GOT3 (cell line): ENCODE measurements at regions not wholly inside any gene's neighbourhood (a gene's known extent, or its start where the extent isn't known, plus 50 kb on each side); places are given as distances from the start of the nearest gene placed in this dataset.
"Not testable (repeated sequence)": the region's sequence is repeated elsewhere in the genome, so short reads cannot be mapped to it uniquely, and the experiment has no call there.

Source experiments
- DNase-seq: peaks from one replicate; lab custom pipeline; 2025; ENCODE audit warnings: mixed read lengths; lab: John Stamatoyannopoulos, UW

- DNase-seq, result no peak
These were observed 470.3 kb upstream of the WWC1 start for GRCh38 chr5:167821151-167821550.

DNA sequence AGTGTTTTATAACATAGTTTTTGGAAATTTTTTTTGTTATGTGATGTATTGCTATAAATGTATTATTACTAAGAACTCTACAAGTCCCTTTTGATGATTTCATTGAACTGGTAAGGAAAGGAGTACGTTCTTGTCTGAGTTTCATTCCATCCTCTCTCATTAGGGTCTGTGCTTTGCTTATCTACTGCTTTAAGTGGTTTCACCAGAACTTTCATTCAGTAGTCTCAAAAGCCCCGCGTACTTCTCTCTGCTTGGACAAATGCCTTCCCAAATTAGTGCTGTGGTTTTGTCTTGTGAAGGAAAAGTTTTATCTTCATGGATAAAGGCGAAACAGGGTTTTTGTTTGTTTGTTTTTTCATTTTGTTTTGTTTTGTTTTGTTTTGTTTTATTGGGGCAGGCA, 469.8 kb upstream of the WWC1 start:
- no peak for DNase-seq

DNA sequence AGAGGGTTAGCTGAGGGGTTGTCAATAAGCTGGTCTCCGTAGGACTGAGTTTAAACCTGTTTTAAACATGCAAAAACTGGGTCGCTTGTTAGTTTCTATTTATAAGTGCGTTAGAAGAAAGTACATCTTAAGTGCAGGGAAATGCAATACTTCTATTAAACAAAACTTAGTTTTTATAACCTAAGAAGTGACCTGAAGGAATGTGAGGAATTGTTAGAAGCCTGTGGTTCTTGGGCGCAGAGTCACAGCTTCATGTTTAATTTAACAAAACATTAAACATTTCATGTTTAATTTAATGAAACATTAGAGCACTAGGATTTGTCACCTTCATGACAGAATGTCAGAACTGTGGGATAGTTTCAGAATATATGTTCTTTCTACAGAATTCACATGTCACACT, 469.2 kb upstream of the WWC1 start:
- no peak for DNase-seq

DNA sequence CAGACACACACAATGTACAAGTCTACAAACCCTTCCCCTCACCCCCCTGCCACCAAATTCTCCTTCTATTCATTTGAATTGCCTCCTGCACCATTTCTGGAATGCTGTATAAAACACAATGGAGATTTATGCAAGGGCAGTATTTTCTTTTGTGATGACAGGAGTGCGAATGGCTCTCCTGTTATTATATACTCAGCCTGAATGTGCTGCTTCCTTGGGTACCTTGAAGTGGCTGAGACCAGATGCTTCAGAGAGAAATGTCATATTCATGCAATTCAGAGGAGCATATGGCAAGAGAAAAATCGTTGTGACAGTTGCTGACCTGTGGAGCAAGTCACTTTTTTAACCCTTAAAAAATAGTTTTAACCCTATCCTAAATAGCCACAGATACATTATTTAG, 468.0 kb upstream of the WWC1 start:
- DNase-seq, result no peak

DNA sequence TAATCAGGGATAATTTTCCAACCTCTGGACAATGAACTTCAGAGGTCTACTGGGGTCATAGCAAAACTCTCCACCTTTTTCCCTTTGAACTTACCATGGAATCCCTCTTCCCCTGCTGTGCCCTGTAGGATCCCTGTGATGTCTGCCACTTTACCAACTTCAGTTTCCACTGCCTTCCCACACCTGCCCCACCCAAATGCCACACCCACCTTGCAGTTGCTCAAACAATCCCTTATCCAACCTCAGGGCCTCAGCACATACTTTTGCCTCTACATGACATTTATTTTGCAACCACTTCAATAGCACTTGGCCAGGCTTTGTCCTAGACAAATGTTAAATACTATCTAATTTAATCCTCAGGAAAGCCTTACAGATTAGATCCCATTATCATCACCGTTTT, 463.7 kb upstream of the WWC1 start:
- DNase-seq, result no peak

GRCh38 chr5:167831754-167832504, 459.5 kb upstream of the WWC1 start:
- DNase-seq, result no peak

GRCh38 chr5:167832609-167833008, 458.8 kb upstream of the WWC1 start:
- no peak for DNase-seq

- DNase-seq, result no peak
These were observed 458.0 kb upstream of the WWC1 start for GRCh38 chr5:167833456-167833855.

DNA sequence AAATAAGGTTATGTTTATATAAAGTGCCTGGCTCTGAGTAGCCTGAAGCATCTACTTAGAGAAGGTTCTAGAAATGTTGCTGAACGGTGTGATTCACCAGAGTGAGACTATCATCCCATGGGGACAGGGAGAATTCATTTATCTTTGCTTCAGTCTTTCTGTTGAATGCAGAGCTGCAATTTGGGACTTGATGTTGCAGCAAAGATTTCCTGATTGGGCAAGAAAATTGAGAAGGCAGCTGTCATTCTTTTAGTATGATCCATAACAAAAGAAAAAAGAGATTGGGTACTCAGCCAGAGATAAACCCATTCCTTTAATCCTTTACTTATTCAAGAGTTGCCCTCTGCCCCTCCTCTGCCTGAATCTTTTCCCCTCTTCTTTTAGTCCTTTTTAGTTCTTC, 456.3 kb upstream of the WWC1 start:
- DNase-seq, result no peak

DNA sequence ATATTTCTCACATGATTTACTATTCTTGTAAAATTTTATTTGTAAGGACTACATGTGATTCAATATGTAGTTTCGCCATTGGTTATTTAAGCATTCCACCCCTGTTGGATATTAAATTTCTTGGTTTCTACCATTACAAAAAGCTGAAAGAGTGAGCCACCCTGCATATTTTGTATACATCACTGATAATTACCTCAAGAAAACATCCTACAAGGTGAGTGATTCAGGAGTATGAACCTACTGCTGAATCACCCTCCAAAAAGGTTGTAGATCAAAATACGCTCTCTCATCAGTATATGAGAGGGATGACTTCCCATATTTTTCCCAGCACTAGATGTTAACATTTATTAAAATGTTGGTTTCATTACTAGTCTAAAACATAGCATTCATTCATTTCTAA, 454.3 kb upstream of the WWC1 start:
- no peak for DNase-seq

GRCh38 chr5:167839065-167839464, 452.4 kb upstream of the WWC1 start:
- DNase-seq, result no peak

- no peak for DNase-seq
These were observed 450.8 kb upstream of the WWC1 start for GRCh38 chr5:167840527-167841130.

DNA sequence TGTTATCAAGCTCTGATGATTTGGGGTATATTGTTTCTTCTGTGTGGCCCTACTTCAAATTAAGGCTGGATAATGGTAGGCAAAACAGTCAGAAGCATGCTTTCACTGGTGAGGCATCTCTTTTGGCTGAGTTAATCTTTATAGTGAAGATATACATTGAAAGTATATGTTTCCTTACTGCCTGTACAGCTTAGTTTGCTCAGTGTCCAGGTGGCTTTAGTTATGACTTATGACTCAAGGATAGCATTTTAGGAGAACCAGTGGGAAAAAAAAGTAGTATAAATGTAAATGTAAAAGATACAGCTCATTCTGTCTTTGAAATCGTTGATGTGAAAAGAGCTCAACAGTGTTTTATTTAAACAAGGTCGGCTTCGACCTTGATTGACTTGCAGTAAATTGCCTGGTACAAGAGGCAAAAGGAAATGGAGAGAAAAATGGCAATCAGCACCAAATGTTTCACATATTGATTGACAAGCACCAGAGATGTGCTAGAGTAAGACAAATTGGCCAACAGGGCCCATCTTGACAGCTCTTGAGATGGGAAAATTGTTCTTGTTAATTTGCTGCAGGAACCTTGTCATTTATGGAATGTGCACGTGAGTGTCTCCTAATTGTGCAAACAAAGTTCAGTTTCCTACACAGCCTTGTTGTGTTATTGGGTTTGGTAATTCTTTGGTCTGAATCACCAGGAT, 447.4 kb upstream of the WWC1 start:
- no peak for DNase-seq

DNA sequence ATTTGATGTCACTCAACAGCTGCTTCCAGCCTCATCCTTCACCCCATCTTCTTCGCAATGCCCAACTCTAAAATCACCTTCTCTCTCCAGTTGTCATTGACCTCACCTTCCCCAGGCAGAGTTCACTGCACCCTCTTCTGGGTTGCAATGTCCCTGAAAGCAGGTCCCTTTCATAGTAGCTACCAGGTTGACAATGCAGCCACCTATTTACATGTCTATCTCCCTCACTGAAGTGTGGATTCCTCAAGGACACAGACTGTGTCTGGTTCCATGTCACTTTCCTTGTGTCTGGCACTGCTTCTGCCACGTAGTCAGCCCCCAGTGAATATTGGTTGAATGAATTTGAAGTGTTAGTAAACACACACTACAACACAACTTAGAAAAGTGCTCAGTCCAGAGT, 445.5 kb upstream of the WWC1 start:
- DNase-seq, result no peak

DNA sequence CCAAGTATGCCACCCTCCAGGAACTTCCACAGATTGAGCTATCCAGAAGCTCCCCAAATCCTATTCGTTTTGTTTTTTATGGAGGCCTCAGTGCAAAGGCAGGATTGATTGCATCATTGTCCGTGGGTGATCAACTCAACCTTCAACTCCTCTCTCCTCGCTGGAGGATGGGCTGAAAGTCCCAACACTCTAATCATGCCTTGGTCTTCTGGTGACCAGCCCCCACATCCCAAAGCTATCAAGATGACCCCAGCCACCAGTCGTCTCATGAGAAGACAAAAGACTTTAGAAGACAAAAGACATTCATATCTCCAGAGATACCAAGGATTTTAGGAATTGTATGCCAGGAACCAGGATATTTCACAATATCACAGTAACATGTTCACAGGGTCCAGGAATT, 441.6 kb upstream of the WWC1 start:
- no peak for DNase-seq

GRCh38 chr5:167850911-167851310, 440.5 kb upstream of the WWC1 start:
- DNase-seq, result no peak

DNA sequence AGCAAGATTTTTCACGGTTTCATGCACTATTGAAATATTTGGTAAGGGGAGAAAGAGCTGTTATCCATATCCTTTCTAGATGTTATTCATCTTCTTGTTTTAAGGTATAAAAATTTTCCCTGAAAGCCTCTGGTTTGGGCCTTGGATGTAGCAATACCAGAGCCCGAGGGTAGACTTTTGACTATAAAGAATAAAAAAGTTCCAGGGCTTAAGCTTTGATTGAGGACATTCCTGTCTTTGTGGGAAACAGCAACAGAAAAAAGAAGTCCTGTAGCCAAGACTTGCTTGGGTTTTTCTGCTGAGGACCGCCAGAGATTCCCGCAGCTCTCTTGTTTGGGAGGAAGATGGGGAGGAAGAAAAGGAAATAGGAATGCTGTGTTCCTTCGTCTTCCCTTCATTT, 440.0 kb upstream of the WWC1 start:
- no peak for DNase-seq

GRCh38 chr5:167852515-167852914, 438.9 kb upstream of the WWC1 start:
- no peak for DNase-seq

- DNase-seq, result no peak
These were observed 438.0 kb upstream of the WWC1 start for GRCh38 chr5:167853421-167853820.

DNA sequence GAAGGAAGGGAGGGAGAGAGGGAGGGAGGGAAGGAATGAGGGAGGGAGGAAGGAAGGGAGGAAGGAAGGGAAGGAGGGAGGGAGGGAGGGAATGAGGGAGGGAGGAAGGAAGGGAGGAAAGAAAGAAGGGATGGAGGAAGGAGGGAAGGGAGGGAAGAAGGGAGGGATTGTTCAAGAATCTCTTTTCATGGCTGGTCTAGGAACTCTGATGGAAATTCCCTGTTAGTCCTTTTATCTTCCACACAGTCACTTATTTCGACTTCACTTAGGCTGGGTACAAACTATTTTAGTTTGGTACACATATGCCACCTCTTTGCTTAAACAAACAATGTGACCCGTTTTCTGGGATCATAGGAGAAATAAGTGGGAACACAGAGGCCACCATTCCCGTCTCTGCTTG, 435.6 kb upstream of the WWC1 start:
- no peak for DNase-seq

- no peak for DNase-seq
These were observed 434.1 kb upstream of the WWC1 start for GRCh38 chr5:167857321-167857720.

- DNase-seq, result not testable (repeated sequence)
These were observed 433.1 kb upstream of the WWC1 start for GRCh38 chr5:167858186-167858855.
